ENCODE measurements at regions not wholly inside any gene's neighbourhood (a gene's known extent, or its start where the extent isn't known, plus 50 kb on each side); places are given as distances from the start of the nearest gene placed in this dataset.
"Not testable (repeated sequence)": the region's sequence is repeated elsewhere in the genome, so short reads cannot be mapped to it uniquely, and the experiment has no call there.

- DNase-seq (ENCODE audit: low read depth, low spot score): no peak
These were observed 61.9 kb upstream of the ADGRL2 start for GRCh38 chr1:81738875-81739274.

GRCh38 chr1:81733480-81733879 lies 67.3 kb upstream of the ADGRL2 start:
- DNase-seq (ENCODE audit: low read depth, low spot score): peak; percentile 63

GRCh38 chr1:81731989-81732388 lies 68.7 kb upstream of the ADGRL2 start:
- no peak for DNase-seq (ENCODE audit: low read depth, low spot score)

GRCh38 chr1:81730881-81731280 lies 69.9 kb upstream of the ADGRL2 start:
- DNase-seq (ENCODE audit: low read depth, low spot score): no peak

GRCh38 chr1:81730299-81730698 lies 70.4 kb upstream of the ADGRL2 start:
- DNase-seq (ENCODE audit: low read depth, low spot score): not testable (repeated sequence)

- DNase-seq (ENCODE audit: low read depth, low spot score): no peak
These were observed 70.9 kb upstream of the ADGRL2 start for GRCh38 chr1:81729818-81730217.

- DNase-seq (ENCODE audit: low read depth, low spot score): no peak
These were observed 71.5 kb upstream of the ADGRL2 start for GRCh38 chr1:81729239-81729638.

- DNase-seq (ENCODE audit: low read depth, low spot score): no peak
These were observed 74.9 kb upstream of the ADGRL2 start for GRCh38 chr1:81725823-81726222.

- not testable (repeated sequence) for DNase-seq (ENCODE audit: low read depth, low spot score)
These were observed 78.0 kb upstream of the ADGRL2 start for GRCh38 chr1:81722631-81723328.

- not testable (repeated sequence) for DNase-seq (ENCODE audit: low read depth, low spot score)
These were observed 80.5 kb upstream of the ADGRL2 start for GRCh38 chr1:81720256-81720655.

- DNase-seq (ENCODE audit: low read depth, low spot score): no peak
These were observed 83.5 kb upstream of the ADGRL2 start for GRCh38 chr1:81717230-81717629.

- no peak for DNase-seq (ENCODE audit: low read depth, low spot score)
These were observed 85.3 kb upstream of the ADGRL2 start for GRCh38 chr1:81715391-81715790.

GRCh38 chr1:81714636-81715035 lies 86.1 kb upstream of the ADGRL2 start:
- DNase-seq (ENCODE audit: low read depth, low spot score): no peak

GRCh38 chr1:81712425-81712824 lies 88.3 kb upstream of the ADGRL2 start:
- no peak for DNase-seq (ENCODE audit: low read depth, low spot score)

GRCh38 chr1:81710857-81711256 lies 89.9 kb upstream of the ADGRL2 start:
- DNase-seq (ENCODE audit: low read depth, low spot score): no peak

- DNase-seq (ENCODE audit: low read depth, low spot score): no peak
These were observed 92.5 kb upstream of the ADGRL2 start for GRCh38 chr1:81708250-81708649.

GRCh38 chr1:81706650-81707435 lies 93.9 kb upstream of the ADGRL2 start:
- no peak for DNase-seq (ENCODE audit: low read depth, low spot score)

GRCh38 chr1:81703756-81704463 lies 96.8 kb upstream of the ADGRL2 start:
- no peak for DNase-seq (ENCODE audit: low read depth, low spot score)

- no peak for DNase-seq (ENCODE audit: low read depth, low spot score)
These were observed 97.4 kb upstream of the ADGRL2 start for GRCh38 chr1:81703391-81703755.

GRCh38 chr1:81702903-81703302 lies 97.8 kb upstream of the ADGRL2 start:
- no peak for DNase-seq (ENCODE audit: low read depth, low spot score)

- no peak for DNase-seq (ENCODE audit: low read depth, low spot score)
These were observed 98.5 kb upstream of the ADGRL2 start for GRCh38 chr1:81702079-81702715.
